IPS-18a (cell line): ENCODE measurements at regions not wholly inside any gene's neighbourhood (a gene's known extent, or its start where the extent isn't known, plus 50 kb on each side); places are given as distances from the start of the nearest gene placed in this dataset.

Source experiments
- H3K27ac ChIP-seq: one replicate; pipeline ENCODE4 v1.5.1; 2013; ENCODE audit warnings: low read length
- H3K27me3 ChIP-seq: one replicate; pipeline ENCODE4 v1.6.1; 2013; ENCODE audit warnings: mild to moderate bottlenecking, low read length; ENCODE audit not compliant: control insufficient read depth, insufficient read depth
- H3K36me3 ChIP-seq: one replicate; pipeline ENCODE4 v1.6.1; 2013; ENCODE audit warnings: low read depth, low read length; ENCODE audit not compliant: control insufficient read depth
- H3K4me1 ChIP-seq: one replicate; pipeline ENCODE4 v1.6.1; 2013; ENCODE audit warnings: low read depth, low read length; ENCODE audit not compliant: control insufficient read depth
- H3K4me3 ChIP-seq: one replicate; pipeline ENCODE4 v1.5.1; 2013; ENCODE audit warnings: low read length
- H3K9ac ChIP-seq: one replicate; pipeline ENCODE4 v1.6.1; 2013; ENCODE audit warnings: mild to moderate bottlenecking, low read length, moderate library complexity
- H3K9me3 ChIP-seq: one replicate; pipeline ENCODE4 v1.6.1; 2013; ENCODE audit warnings: low read depth, low read length; ENCODE audit not compliant: control insufficient read depth

DNA sequence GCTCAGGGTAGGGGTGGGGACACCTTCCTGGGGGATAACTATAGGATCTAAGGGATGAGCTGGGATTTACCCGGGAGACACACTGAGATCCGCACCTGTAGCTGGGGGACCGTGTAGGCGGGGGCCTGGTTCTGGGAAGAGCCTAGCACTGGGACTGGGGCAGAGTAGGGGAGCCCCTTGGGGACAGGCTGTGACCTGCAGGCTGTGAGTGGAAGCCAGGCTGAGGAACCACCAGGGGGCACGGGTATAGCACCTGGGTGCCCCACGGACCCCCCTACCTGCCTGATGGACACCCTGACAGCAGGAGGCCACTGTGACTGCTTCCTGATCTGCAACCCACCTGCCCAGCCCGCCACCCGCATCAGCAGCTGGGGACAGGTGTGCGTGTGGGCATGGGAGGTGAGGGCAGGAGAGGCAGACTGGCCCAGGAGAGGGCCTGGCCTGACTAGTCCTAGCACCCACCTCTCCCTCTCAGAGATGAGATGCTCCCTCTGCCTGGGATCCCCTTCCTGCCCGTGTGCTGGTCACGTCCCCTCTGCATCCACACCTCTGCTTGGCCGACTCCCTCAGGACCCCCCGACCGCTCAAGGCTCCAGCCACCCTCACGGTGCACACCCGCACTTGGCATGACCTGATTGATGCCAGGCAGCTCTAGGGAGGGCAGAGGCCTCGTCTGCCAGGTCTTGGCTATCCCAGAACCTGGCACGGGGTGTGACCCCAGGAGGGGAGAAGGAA lies 94.2 kb upstream of the NKX1-1 start:
- no peak overlapping the region for H3K4me3 ChIP-seq
- H3K27ac ChIP-seq, result no peak overlapping the region
- H3K36me3 ChIP-seq, result no peaks in the 10 kb centered on the region
- no peaks in the 10 kb centered on the region for H3K9me3 ChIP-seq
- H3K9ac ChIP-seq, result no peak overlapping the region
- no peaks in the 10 kb centered on the region for H3K27me3 ChIP-seq
- no peaks in the 10 kb centered on the region for H3K4me1 ChIP-seq

GRCh38 chr4:1499465-1499864 lies 93.2 kb upstream of the NKX1-1 start:
- no peaks in the 10 kb centered on the region for H3K9me3 ChIP-seq
- no peaks in the 10 kb centered on the region for H3K27me3 ChIP-seq
- H3K4me1 ChIP-seq, result no peaks in the 10 kb centered on the region
- no peaks in the 10 kb centered on the region for H3K36me3 ChIP-seq
- no peak overlapping the region for H3K27ac ChIP-seq
- H3K9ac ChIP-seq, result no peak overlapping the region
- H3K4me3 ChIP-seq, result no peak overlapping the region

GRCh38 chr4:1497189-1497801 lies 91.1 kb upstream of the NKX1-1 start:
- H3K27ac ChIP-seq, result no peak overlapping the region
- no peak overlapping the region for H3K4me3 ChIP-seq
- no peaks in the 10 kb centered on the region for H3K27me3 ChIP-seq
- H3K9me3 ChIP-seq, result no peaks in the 10 kb centered on the region
- no peak overlapping the region for H3K9ac ChIP-seq
- no peaks in the 10 kb centered on the region for H3K36me3 ChIP-seq
- H3K4me1 ChIP-seq, result no peaks in the 10 kb centered on the region

DNA sequence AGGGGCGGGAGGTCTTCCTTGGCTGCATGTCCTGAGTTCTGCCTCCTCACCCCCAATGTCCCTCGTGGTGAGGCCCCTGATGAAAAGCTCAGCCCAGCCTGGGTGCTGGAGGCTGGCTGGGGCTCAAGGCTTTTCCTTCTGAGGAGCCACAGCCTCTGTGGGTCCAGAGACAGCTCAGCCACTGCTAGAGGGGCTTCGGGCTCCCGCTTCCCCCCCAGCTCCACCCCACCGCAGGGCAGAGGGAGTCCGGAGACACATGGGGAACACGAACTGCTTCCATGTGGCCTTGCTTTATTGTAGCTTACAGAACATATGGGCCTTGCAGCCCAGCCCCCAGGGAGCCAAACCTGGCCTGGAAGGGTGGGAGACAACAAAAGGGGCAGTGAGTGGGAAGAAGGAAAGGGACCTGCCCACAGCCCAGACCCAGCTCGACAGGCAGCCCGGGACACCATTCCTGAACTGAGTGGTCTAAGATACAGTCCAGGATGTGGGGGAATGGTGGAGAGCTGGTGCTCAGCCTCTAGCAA lies 89.9 kb upstream of the NKX1-1 start:
- Histone ChIP-seq H3K36me3 (no peaks in the 10 kb centered on the region), H3K27ac (no peak overlapping the region), H3K9me3 (no peaks in the 10 kb centered on the region), H3K9ac (no peak overlapping the region), H3K4me3 (no peak overlapping the region), H3K27me3 (no peaks in the 10 kb centered on the region), H3K4me1 (no peaks in the 10 kb centered on the region)

DNA sequence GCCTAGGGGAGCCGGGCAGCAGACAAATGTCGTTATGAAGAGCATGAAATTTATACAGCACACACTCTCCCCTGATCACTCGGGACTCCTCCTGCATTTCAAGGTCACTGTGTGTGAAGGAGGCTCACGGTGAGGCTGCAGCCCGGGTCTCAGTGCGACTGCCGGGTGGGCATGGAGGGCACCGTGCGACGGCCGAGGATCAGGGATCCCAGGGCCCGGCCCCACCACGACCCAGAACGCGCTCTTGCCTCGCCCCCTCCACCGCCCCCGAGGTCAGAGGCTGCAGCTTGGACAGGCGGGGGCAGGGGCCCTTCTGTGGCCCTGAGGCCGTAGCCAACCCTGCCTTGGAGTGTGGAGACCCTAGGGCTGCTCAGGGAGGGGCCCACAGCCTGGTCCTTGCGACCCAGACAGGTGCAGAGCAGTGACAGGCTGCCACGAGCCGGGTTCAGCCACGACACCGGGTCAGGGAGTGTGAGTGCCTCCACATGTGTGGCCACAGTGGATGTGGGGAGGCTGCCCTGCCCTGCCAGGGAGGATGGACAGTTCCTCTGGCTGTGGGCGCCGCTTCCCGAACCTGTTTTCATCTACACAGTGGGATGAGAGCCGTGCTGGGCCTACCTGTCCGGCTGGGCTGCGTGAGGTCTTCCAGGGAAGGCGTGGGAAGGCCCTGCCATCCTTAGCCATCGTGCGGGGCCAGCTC lies 89.3 kb upstream of the NKX1-1 start:
- Histone ChIP-seq H3K9ac (no peak overlapping the region), H3K36me3 (no peaks in the 10 kb centered on the region), H3K9me3 (no peaks in the 10 kb centered on the region), H3K4me3 (no peak overlapping the region), H3K4me1 (no peaks in the 10 kb centered on the region), H3K27ac (no peak overlapping the region), H3K27me3 (no peaks in the 10 kb centered on the region)

GRCh38 chr4:1494416-1495315 lies 88.4 kb upstream of the NKX1-1 start:
- no peak overlapping the region for H3K27ac ChIP-seq
- H3K9me3 ChIP-seq, result no peaks in the 10 kb centered on the region
- H3K36me3 ChIP-seq, result no peaks in the 10 kb centered on the region
- H3K4me1 ChIP-seq, result no peaks in the 10 kb centered on the region
- no peak overlapping the region for H3K9ac ChIP-seq
- no peak overlapping the region for H3K4me3 ChIP-seq
- H3K27me3 ChIP-seq, result no peaks in the 10 kb centered on the region

DNA sequence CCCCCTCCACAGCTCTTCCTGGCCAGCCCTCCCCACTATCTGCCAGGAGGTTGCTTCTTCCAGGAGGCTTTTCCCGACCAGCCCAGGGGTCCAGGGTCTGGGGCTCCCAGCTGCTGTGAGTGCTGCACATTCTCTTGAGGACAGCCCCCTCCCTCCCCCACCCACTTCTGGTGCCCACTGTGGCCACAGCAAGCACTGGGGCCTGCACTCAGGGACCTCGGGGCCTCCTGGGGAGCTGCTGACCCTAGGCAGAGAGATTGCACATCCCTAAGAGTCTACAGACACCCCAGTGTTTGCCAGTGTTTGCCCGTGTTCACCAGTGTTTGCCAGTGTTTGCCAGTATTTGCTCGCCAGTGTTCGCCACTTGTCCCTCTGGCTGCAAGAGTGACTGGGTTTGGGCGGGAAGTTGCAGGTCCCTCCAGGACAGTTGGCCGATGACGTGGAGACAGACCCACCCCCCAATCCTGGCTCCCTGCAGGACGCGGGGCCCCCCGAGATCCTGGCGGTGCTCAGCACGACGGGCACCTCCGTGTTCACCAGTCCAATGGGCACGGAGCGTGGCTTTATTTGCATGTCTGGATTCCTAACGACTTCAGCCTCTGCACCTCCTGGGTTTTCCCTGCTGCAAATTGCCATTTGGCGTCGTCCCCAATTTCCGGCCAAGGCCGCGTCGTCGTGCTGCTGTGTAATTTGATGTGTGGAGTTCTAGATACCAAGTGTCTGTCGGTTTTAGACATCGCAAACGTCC lies 87.5 kb upstream of the NKX1-1 start:
- Histone ChIP-seq H3K9ac (no peak overlapping the region), H3K27ac (no peak overlapping the region), H3K9me3 (no peaks in the 10 kb centered on the region), H3K27me3 (no peaks in the 10 kb centered on the region), H3K4me3 (no peak overlapping the region), H3K36me3 (no peaks in the 10 kb centered on the region), H3K4me1 (no peaks in the 10 kb centered on the region)

- Histone ChIP-seq H3K4me3 (no peak overlapping the region), H3K9me3 (no peaks in the 10 kb centered on the region), H3K4me1 (no peaks in the 10 kb centered on the region), H3K27me3 (no peaks in the 10 kb centered on the region), H3K36me3 (no peaks in the 10 kb centered on the region), H3K27ac (no peak overlapping the region), H3K9ac (no peak overlapping the region)
Observed at GRCh38 chr4:1492651-1493539, 86.7 kb upstream of the NKX1-1 start.

DNA sequence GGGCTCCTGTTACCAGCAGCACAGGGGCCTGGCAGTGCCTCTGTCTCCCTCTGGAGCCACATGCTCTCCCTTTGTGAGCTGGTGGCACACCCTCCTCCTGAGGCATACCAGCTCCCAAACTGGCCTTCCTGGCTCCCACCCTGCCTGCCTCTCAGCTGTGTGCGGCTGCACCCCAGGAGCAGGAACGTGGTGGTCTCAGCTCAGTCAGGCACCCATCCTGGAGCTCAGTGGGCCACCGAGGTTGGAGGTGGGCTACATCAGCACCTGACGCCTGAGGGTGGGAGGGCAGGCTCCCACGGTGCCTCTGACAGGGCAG lies 85.9 kb upstream of the NKX1-1 start:
- Histone ChIP-seq H3K9me3 (no peaks in the 10 kb centered on the region), H3K9ac (no peak overlapping the region), H3K4me3 (no peak overlapping the region), H3K27ac (no peak overlapping the region), H3K36me3 (no peaks in the 10 kb centered on the region), H3K4me1 (no peaks in the 10 kb centered on the region), H3K27me3 (no peaks in the 10 kb centered on the region)
